22Rv1 (cell line): ENCODE measurements at regions not wholly inside any gene's neighbourhood (a gene's known extent, or its start where the extent isn't known, plus 50 kb on each side); places are given as distances from the start of the nearest gene placed in this dataset.

Experiments used
- CTCF ChIP-seq: fragments of 450-650 bp; IDR thresholded peaks from 2 replicates; pipeline ENCODE4 v1.5.1; 2017; ENCODE audit warnings: mild to moderate bottlenecking
- ZFX ChIP-seq: fragments of 450-650 bp; IDR thresholded peaks from 2 replicates; pipeline ENCODE4 v1.6.1; 2017; ENCODE audit warnings: antibody characterized with exemption, borderline replicate concordance

GRCh38 chr13:71977028-71977427 lies 110.0 kb upstream of the DACH1 start:
- TF ChIP-seq CTCF (no peak), ZFX (no peak)
